ENCODE measurements at regions not wholly inside any gene's neighbourhood (a gene's known extent, or its start where the extent isn't known, plus 50 kb on each side); places are given as distances from the start of the nearest gene placed in this dataset.

DNA sequence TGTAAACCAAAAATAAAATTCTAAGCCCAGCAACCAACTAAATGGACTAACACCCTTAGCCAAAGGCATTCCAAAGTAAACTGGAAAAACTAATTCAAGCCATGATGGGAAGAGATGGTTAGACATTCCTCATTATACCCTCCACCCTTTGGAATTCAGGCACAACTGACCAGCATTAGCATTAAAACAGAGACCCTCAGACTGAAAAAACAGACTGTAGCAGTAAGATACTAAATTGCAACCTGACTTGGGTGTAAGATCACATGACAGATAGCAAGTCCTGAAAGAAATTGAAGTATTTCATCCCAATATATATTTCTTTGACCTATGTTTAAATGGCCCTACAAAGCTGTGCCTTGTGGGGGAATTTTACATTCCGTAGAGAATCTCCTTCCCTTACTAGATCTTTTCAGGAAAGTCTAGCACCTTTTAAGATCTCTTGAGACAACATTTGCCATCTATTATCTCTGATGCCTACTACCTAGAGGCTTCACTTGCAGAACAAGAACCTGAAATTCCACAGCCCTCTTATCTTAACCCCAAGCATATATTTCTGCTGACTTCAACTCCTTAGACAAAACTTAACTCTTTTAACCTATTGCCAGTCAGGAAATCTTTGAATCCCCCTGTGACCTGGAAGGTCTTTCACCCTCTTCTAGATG, 750.2 kb upstream of the IGFBP3 start:
- Histone ChIP-seq H3K4ac (replicated peaks; ENCODE audit: insufficient read length, low read depth, low read length) (no peak overlapping the region), H3K4me2 (ENCODE audit: insufficient read depth in 1 of 2, low read depth in 2 of 2, low read length in 2 of 2) (no peak overlapping the region), H2AFZ (ENCODE audit: low read length) (peak overlapping the region; percentile 36; the same call in 1 of the 2 replicates), H4K91ac (replicated peaks; ENCODE audit: insufficient read length, low read length) (no peak overlapping the region), H3K56ac (replicated peaks; ENCODE audit: insufficient read length, low read depth, low read length) (no peak overlapping the region), H2BK12ac (ENCODE audit: low read depth, low read length) (0 out of 2 replicates have a peak overlapping the region, but pooled peaks have one; percentile 68), H3K4me1 (replicated peaks in 1 of 4; ENCODE audit: control insufficient read depth in 3 of 4, insufficient read depth in 4 of 4, low read length in 3 of 4) (peaks cover 0 to 8% (median 3%) of the 10 kb centered on the region in 4 experiments; a peak in 4 of 7 replicates), H4K8ac (ENCODE audit: extremely low read depth, insufficient read depth, low read length) (no peak overlapping the region), H3K79me2 (ENCODE audit: control insufficient read depth in 1 of 2, insufficient read depth in 2 of 2, low read length in 2 of 2) (no peaks in the 10 kb centered on the region), H3K79me1 (ENCODE audit: low read depth, low read length) (no peaks in the 10 kb centered on the region), H3K14ac (ENCODE audit: insufficient read length) (no peak overlapping the region), H2BK5ac (ENCODE audit: low read depth, low read length) (peak overlapping the region; percentile 81; the same call in 1 of the 2 replicates), H3K36me3 (ENCODE audit: control insufficient read depth in 2 of 4, insufficient read depth in 4 of 4, low read length in 3 of 4) (no peaks in the 10 kb centered on the region), H2AK5ac (ENCODE audit: low read depth, low read length) (no peak overlapping the region), H2BK120ac (replicated peaks; ENCODE audit: low read depth, low read length) (peak overlapping the region; percentile 41), H4K5ac (ENCODE audit: insufficient read length, low read depth, low read length) (no peak overlapping the region), H3K9ac (replicated peaks in 1 of 4; ENCODE audit: extremely low read depth in 1 of 4, low read depth in 3 of 4, low read length in 3 of 4) (no peak overlapping the region), H3K27ac (ENCODE audit: low read depth, low read length) (no peak overlapping the region), H3K4me3 (ENCODE audit: extremely low read depth in 1 of 4, insufficient read depth in 2 of 4, low read depth in 3 of 4, low read length in 4 of 4) (no peak overlapping the region; a peak in 1 of 8 replicates), H4K20me1 (replicated peaks in 1 of 2; ENCODE audit: control insufficient read depth in 1 of 2, insufficient read depth in 2 of 2, low read length in 2 of 2) (no peaks in the 10 kb centered on the region), H3K23me2 (ENCODE audit: low read depth, low read length) (no peaks in the 10 kb centered on the region), H3K18ac (ENCODE audit: extremely low read depth, low read length) (no peak overlapping the region), H2BK15ac (ENCODE audit: low read length) (no peak overlapping the region), H3K23ac (ENCODE audit: insufficient read length) (no peak overlapping the region), H3K27me3 (replicated peaks in 1 of 4; ENCODE audit: control insufficient read depth in 3 of 4, extremely low read depth in 1 of 4, insufficient read depth in 3 of 4, low read length in 3 of 4) (no peaks in the 10 kb centered on the region), H2BK20ac (ENCODE audit: low read length) (no peak overlapping the region), H3K9me3 (ENCODE audit: insufficient read depth in 2 of 2, low read depth in 1 of 2, low read length in 1 of 2) (peaks cover 0 to 6% of the 10 kb centered on the region in 2 experiments; a peak in 1 of 4 replicates)
- FAIRE-seq (peak; percentile 92), DNase-seq (ENCODE audit: low read depth in 1 of 2, low spot score in 2 of 2) (no peak)
- ChIA-PET CTCF (ENCODE audit: partially characterized antibody) (interaction anchor here (1.5 kb wide), 1 partner anchor 18 kb away, joined by 3 read pairs; no protein-coding TSS in a partner anchor), POLR2A (ENCODE audit: partially characterized antibody) (no interaction called here)
- TF ChIP-seq CEBPB (IDR thresholded peaks at IDR 0.05; ENCODE audit: low read depth, low read length) (no peak), TEAD4 (IDR thresholded peaks at IDR 0.05; ENCODE audit: low read depth, low read length) (peak; percentile 80)
- TF ChIP-seq, protein P1, sequence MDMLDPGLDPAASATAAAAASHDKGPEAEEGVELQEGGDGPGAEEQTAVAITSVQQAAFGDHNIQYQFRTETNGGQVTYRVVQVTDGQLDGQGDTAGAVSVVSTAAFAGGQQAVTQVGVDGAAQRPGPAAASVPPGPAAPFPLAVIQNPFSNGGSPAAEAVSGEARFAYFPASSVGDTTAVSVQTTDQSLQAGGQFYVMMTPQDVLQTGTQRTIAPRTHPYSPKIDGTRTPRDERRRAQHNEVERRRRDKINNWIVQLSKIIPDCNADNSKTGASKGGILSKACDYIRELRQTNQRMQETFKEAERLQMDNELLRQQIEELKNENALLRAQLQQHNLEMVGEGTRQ (IDR thresholded peaks at IDR 0.05; ENCODE audit: low read length) = peak; percentile 28; the same call in 1 of the 2 replicates
- WGBS, 2 experiments (ENCODE audit: extremely low coverage in 1 of 2, insufficient coverage in 1 of 2, insufficient read length in 1 of 2, insufficient replicate concordance in 2 of 2, low coverage in 1 of 2, low lambda C conversion rate in 2 of 2, missing lambda C conversion rate in 1 of 2) = 45% methylated on average over 1 of the region's 1 CpG; no CpG with 5 or more reads in 1 of the 2 experiments

Measured in H1 (cell line).